ENCODE measurements at regions not wholly inside any gene's neighbourhood (a gene's known extent, or its start where the extent isn't known, plus 50 kb on each side); places are given as distances from the start of the nearest gene placed in this dataset.

GRCh38 chr10:90304533-90304932 lies 553.3 kb downstream of the HTR7 start:
- H3K4me3 ChIP-seq (ENCODE audit: low read depth, low read length), result no peak overlapping the region
- TF ChIP-seq, protein P1, sequence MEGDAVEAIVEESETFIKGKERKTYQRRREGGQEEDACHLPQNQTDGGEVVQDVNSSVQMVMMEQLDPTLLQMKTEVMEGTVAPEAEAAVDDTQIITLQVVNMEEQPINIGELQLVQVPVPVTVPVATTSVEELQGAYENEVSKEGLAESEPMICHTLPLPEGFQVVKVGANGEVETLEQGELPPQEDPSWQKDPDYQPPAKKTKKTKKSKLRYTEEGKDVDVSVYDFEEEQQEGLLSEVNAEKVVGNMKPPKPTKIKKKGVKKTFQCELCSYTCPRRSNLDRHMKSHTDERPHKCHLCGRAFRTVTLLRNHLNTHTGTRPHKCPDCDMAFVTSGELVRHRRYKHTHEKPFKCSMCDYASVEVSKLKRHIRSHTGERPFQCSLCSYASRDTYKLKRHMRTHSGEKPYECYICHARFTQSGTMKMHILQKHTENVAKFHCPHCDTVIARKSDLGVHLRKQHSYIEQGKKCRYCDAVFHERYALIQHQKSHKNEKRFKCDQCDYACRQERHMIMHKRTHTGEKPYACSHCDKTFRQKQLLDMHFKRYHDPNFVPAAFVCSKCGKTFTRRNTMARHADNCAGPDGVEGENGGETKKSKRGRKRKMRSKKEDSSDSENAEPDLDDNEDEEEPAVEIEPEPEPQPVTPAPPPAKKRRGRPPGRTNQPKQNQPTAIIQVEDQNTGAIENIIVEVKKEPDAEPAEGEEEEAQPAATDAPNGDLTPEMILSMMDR (IDR thresholded peaks at IDR 0.05; ENCODE audit: borderline replicate concordance, insufficient read depth, low read depth, low read length), result no peak

DNA sequence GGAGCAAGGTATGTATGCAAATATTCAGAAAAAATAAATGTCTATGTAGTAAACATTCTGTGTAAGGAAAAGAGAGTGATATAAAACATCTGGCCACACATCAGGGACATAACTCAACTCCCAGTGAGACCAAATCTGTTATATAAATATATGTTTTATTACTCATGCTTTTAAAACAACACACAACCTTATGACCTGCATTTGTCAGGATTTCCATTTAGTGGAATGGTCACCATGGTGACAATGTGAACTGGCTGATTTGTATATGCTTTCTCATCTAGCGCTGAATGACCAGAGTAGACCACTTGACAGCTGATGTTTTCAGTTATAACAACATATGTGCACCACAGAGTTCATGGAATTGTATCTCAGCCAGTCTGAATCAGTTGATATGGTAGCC lies 551.7 kb downstream of the HTR7 start:
- TF ChIP-seq, protein P1 (IDR thresholded peaks at IDR 0.05; ENCODE audit: borderline replicate concordance, insufficient read depth, low read depth, low read length), result no peak
- no peak overlapping the region for H3K4me3 ChIP-seq (ENCODE audit: low read depth, low read length)

DNA sequence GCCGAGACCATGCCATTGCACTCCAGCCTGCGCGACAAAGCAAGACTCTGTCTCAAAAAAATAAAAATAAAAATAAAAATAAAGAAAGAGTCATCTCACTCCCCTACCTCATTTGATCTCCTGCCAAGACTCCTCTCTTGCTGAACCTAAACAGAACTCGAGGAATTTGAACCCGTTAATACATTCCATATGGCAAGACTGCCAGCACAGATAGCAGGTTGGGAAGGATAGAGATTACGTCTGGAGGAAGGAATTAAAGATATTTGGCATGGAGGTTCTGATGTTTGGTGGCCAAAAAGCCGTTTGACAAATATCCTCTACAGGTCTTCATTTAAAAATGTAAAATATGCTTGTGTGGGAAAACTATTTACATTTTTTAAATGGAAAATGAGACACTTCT lies 549.6 kb downstream of the HTR7 start:
- TF ChIP-seq, protein P1 (IDR thresholded peaks at IDR 0.05; ENCODE audit: borderline replicate concordance, insufficient read depth, low read depth, low read length), result no peak

DNA sequence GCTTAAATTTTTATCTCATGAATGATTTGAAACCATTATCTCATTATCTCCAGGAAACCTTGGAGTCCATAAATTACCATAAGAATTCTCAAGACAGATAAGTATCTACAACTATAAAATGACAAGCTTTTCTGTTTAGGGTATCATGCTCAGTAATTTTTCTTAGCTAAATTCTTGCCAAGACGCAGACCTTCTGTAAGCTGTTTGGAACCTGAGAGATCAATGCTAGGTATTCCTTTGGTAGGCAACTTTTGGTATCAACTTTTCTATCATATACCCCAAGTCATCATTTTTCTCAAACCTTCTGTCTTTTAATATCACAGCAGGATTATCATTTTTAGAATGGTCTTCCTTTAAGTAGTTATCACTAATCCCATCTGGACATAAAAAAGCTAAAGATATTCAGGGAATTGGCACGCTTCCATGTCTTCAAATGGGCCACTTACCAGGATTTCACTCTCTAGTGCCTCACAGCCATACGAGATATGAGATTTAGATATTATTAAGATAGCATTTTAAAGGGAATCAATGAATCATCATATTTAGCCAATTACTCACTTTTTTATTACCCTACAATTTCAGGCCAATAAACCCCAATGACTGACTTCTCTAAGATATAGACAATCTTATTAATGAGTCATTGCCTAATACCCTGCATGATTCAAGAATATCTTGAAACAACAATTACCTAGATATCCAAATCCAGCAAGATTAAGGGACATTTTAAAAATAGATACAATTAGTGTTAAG lies 544.1 kb downstream of the HTR7 start:
- TF ChIP-seq, protein P1 (IDR thresholded peaks at IDR 0.05; ENCODE audit: borderline replicate concordance, insufficient read depth, low read depth, low read length), result no peak
- H3K4me3 ChIP-seq (ENCODE audit: low read depth, low read length), result no peak overlapping the region

More for the DNA sequence above, 549.6 kb downstream of the HTR7 start:
- H3K4me3 ChIP-seq (ENCODE audit: low read depth, low read length), result no peak overlapping the region

GRCh38 chr10:90314718-90315117 lies 543.1 kb downstream of the HTR7 start:
- H3K4me3 ChIP-seq (ENCODE audit: low read depth, low read length), result no peak overlapping the region
- TF ChIP-seq, protein P1 (IDR thresholded peaks at IDR 0.05; ENCODE audit: borderline replicate concordance, insufficient read depth, low read depth, low read length), result no peak

- TF ChIP-seq, protein P1 (IDR thresholded peaks at IDR 0.05; ENCODE audit: borderline replicate concordance, insufficient read depth, low read depth, low read length), result no peak
- H3K4me3 ChIP-seq (ENCODE audit: low read depth, low read length), result no peak overlapping the region
These were observed 540.7 kb downstream of the HTR7 start for GRCh38 chr10:90317172-90317571.

GRCh38 chr10:90318659-90319058 lies 539.2 kb downstream of the HTR7 start:
- no peak overlapping the region for H3K4me3 ChIP-seq (ENCODE audit: low read depth, low read length)
- TF ChIP-seq, protein P1 (IDR thresholded peaks at IDR 0.05; ENCODE audit: borderline replicate concordance, insufficient read depth, low read depth, low read length), result no peak
